HFF-Myc (cell line): ENCODE measurements at regions not wholly inside any gene's neighbourhood (a gene's known extent, or its start where the extent isn't known, plus 50 kb on each side); places are given as distances from the start of the nearest gene placed in this dataset.

ENCODE experiments used
- DNase-seq: peaks from one replicate; pipeline ENCODE4 v3.0.0-alpha.2; 2011; ENCODE audit warnings: low read depth; ENCODE audit errors: extremely low read depth
- H3K4me3 ChIP-seq: replicated peaks from 2 replicates; pipeline ENCODE4 v1.5.1; 2011; ENCODE audit warnings: low read depth, mild to moderate bottlenecking, control low read depth, low read length
- CTCF ChIP-seq: IDR thresholded peaks from 2 replicates; pipeline ENCODE4 v1.5.1; 2012; ENCODE audit warnings: mild to moderate bottlenecking, low read depth, low read length, control low read depth; ENCODE audit errors: missing control alignments

GRCh38 chr3:74436184-74436583, 178.3 kb downstream of the CNTN3 start:
- H3K4me3 ChIP-seq, result no peak overlapping the region
- no peak for DNase-seq

GRCh38 chr3:74435631-74436030, 178.8 kb downstream of the CNTN3 start:
- TF ChIP-seq CTCF, result no peak
- no peak for DNase-seq
- no peak overlapping the region for H3K4me3 ChIP-seq

More at GRCh38 chr3:74436184-74436583, 178.3 kb downstream of the CNTN3 start:
- no peak for TF ChIP-seq CTCF

GRCh38 chr3:74434406-74434805, 180.1 kb downstream of the CNTN3 start:
- H3K4me3 ChIP-seq, result no peak overlapping the region
- no peak for TF ChIP-seq CTCF
- DNase-seq, result no peak

- no peak overlapping the region for H3K4me3 ChIP-seq
- DNase-seq, result no peak
- no peak for TF ChIP-seq CTCF
Measured at GRCh38 chr3:74426571-74426970, 187.9 kb downstream of the CNTN3 start.

- no peak for DNase-seq
- H3K4me3 ChIP-seq, result no peak overlapping the region
- no peak for TF ChIP-seq CTCF
Measured at GRCh38 chr3:74423867-74424266, 190.6 kb downstream of the CNTN3 start.

GRCh38 chr3:74420538-74421124, 193.8 kb downstream of the CNTN3 start:
- TF ChIP-seq CTCF, result no peak
- H3K4me3 ChIP-seq, result no peak overlapping the region

GRCh38 chr3:74415731-74416130, 198.7 kb downstream of the CNTN3 start:
- no peak for TF ChIP-seq CTCF
- no peak for DNase-seq

More at GRCh38 chr3:74420538-74421124, 193.8 kb downstream of the CNTN3 start:
- no peak for DNase-seq

More at GRCh38 chr3:74415731-74416130, 198.7 kb downstream of the CNTN3 start:
- H3K4me3 ChIP-seq, result no peak overlapping the region
